ENCODE measurements at regions not wholly inside any gene's neighbourhood (a gene's known extent, or its start where the extent isn't known, plus 50 kb on each side); places are given as distances from the start of the nearest gene placed in this dataset.

GRCh38 chr20:55390791-55391190, 614.5 kb downstream of the CBLN4 start:
- Histone ChIP-seq H3K9me3 (no peaks in the 10 kb centered on the region), H3K27me3 (no peaks in the 10 kb centered on the region), H3K4me1 (no peaks in the 10 kb centered on the region), H3K27ac (no peak overlapping the region), H3K36me3 (no peaks in the 10 kb centered on the region), H3K4me3 (no peak overlapping the region)
- no peak for TF ChIP-seq EP300 (IDR thresholded peaks at IDR 0.05)
- TF ChIP-seq POLR2A (IDR thresholded peaks at IDR 0.05): no peak
- TF ChIP-seq POLR2AphosphoS5 (IDR thresholded peaks at IDR 0.05): no peak
- no peak for TF ChIP-seq CTCF (IDR thresholded peaks at IDR 0.05)
- no peak for ATAC-seq
- 63 to 72% methylated on average over 3 to 4 of the region's 4 CpGs for WGBS, 2 donors (ENCODE audit: low coverage in 1 of 2)

DNA sequence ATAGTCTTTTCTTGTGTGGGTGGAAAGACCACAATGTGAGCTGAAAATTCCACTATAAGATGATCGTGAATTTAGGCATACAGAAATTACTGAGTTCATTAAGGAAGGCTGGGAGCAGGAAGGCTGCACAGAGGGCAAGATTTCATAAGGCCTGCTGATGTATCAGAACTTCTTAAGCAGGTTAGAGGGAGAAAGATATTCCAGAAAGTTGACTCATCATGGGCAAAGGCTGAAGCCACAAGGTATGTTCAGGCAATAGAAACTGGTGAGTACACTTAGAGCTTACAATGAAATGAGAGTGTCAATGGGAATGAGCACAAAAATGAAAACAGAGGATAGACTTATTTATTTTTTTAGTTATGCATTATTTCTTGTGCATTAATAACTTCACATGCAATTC, 618.6 kb downstream of the CBLN4 start:
- ATAC-seq: no peak
- 73 to 89% methylated on average over 1 of the region's 1 CpG for WGBS, 2 donors (ENCODE audit: low coverage in 1 of 2)
- no peaks in the 10 kb centered on the region for H3K4me1 ChIP-seq
- no peaks in the 10 kb centered on the region for H3K36me3 ChIP-seq
- no peaks in the 10 kb centered on the region for H3K27me3 ChIP-seq
- no peak overlapping the region for H3K4me3 ChIP-seq
- no peak overlapping the region for H3K27ac ChIP-seq
- H3K9me3 ChIP-seq: no peaks in the 10 kb centered on the region
- no peak for TF ChIP-seq POLR2AphosphoS5 (IDR thresholded peaks at IDR 0.05)
- TF ChIP-seq EP300 (IDR thresholded peaks at IDR 0.05): no peak
- TF ChIP-seq CTCF (IDR thresholded peaks at IDR 0.05): no peak
- no peak for TF ChIP-seq POLR2A (IDR thresholded peaks at IDR 0.05)

DNA sequence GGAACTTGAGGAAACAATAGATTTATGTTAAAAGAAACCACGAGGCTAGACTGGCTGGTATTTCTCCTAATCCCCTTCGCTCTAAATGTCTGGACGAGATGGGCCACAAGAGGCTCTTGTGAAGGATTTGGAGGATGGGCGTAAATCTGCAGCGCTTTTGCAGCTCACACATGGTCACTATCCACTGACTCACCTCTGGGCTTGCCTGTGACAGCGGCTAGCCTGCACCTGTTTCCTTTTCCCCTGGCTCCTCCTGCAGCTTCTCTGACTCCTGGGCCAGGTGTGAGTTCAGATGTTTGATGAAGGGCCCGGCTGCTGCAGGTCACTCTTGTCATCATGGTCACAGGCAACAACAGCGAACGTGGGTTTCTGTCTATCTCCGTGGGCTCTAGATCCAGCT, 629.4 kb downstream of the CBLN4 start:
- Histone ChIP-seq H3K4me3 (no peak overlapping the region), H3K36me3 (no peaks in the 10 kb centered on the region), H3K4me1 (no peaks in the 10 kb centered on the region), H3K27ac (no peak overlapping the region), H3K27me3 (no peaks in the 10 kb centered on the region), H3K9me3 (no peaks in the 10 kb centered on the region)
- no peak for TF ChIP-seq CTCF (IDR thresholded peaks at IDR 0.05)
- TF ChIP-seq EP300 (IDR thresholded peaks at IDR 0.05): no peak
- no peak for TF ChIP-seq POLR2A (IDR thresholded peaks at IDR 0.05)
- TF ChIP-seq POLR2AphosphoS5 (IDR thresholded peaks at IDR 0.05): no peak
- no peak for ATAC-seq
- WGBS, 2 donors (ENCODE audit: low coverage in 1 of 2): 75 to 83% methylated on average over 7 to 10 of the region's 10 CpGs

DNA sequence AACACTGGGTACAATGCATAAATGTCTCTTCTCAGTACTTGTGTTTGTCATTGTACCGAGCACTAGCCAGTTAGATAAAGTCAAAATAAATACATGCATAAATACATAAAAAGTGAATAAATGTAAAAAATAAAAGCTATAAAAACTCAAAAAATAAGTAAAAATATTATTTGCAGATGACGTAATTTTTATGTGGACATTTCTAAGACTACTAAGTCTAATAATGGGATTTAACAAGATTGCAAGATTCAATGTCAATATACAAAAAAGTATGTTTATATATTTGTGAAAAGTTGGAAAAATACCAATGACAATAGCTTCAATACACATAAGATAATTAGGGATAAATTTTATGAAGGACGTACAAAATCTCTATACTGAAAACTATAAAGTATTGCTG, 639.6 kb downstream of the CBLN4 start:
- no peaks in the 10 kb centered on the region for H3K4me1 ChIP-seq
- H3K27ac ChIP-seq: no peak overlapping the region
- TF ChIP-seq POLR2AphosphoS5 (IDR thresholded peaks at IDR 0.05) (no peak), POLR2A (IDR thresholded peaks at IDR 0.05) (no peak), CTCF (IDR thresholded peaks at IDR 0.05) (no peak), EP300 (IDR thresholded peaks at IDR 0.05) (no peak)
- 86 to 91% methylated on average over 3 of the region's 3 CpGs for WGBS, 2 donors (ENCODE audit: low coverage in 1 of 2)
- no peak for ATAC-seq
- no peaks in the 10 kb centered on the region for H3K9me3 ChIP-seq
- H3K4me3 ChIP-seq: no peak overlapping the region
- H3K36me3 ChIP-seq: no peaks in the 10 kb centered on the region
- H3K27me3 ChIP-seq: no peaks in the 10 kb centered on the region

GRCh38 chr20:55360895-55361294, 644.4 kb downstream of the CBLN4 start:
- Histone ChIP-seq H3K27ac (no peak overlapping the region), H3K4me1 (no peaks in the 10 kb centered on the region), H3K36me3 (no peaks in the 10 kb centered on the region), H3K9me3 (no peaks in the 10 kb centered on the region), H3K4me3 (no peak overlapping the region), H3K27me3 (no peaks in the 10 kb centered on the region)
- 93 to 100% methylated on average over 1 of the region's 1 CpG for WGBS, 2 donors (ENCODE audit: low coverage in 1 of 2)
- no peak for ATAC-seq
- TF ChIP-seq POLR2AphosphoS5 (IDR thresholded peaks at IDR 0.05) (no peak), EP300 (IDR thresholded peaks at IDR 0.05) (no peak), CTCF (IDR thresholded peaks at IDR 0.05) (no peak), POLR2A (IDR thresholded peaks at IDR 0.05) (no peak)
